NCI-H748 (cell line): ENCODE measurements at regions not wholly inside any gene's neighbourhood (a gene's known extent, or its start where the extent isn't known, plus 50 kb on each side); places are given as distances from the start of the nearest gene placed in this dataset.

Source experiments
- DNase-seq: peaks from one replicate; lab custom pipeline; 2025; ENCODE audit not compliant: unreplicated experiment; lab: John Stamatoyannopoulos, UW

DNA sequence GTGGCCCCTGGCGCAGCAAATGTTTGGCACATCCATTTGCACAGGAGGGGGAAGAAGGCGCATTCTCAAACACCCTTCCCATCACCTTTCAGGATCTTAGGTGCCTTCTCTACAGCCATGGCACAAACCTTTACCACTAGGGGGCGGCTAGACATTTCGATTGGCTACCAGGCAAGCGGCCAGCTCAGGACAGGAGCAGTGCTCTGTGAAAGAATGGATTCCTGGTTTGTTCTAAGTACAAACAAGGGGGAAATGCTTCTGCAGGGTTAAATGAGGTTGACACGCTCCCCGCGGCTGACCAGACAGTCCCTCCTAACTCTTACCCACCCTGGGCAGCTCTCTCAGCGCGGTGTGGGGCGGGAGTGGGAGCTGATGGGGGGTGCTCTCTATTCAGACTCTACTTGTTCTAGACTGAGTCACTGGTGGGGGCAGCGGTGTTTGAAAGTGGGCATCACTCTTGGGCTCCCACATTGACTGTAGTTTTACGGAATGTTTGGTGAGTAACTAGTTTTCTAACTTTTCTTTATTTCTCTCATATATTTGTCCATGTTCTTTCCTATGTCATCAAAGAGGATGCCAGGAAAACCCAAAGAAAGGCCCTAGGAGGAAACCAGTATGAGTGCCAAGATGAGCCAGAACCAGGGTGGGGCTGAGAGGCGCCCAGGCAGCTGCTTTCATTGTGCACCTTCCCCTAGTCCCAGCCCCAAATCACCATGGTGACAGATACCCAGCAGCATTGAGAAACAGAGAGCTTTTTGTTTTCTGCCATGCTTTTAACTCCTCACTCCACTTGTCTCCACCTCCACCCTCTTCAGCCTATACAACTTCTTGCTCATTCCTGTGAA, 61.4 kb upstream of the GPR158 start:
- DNase-seq = peak; percentile 90

- no peak for DNase-seq
Measured at GRCh38 chr10:25114036-25114411, 60.8 kb upstream of the GPR158 start.

GRCh38 chr10:25117757-25118156, 57.0 kb upstream of the GPR158 start:
- no peak for DNase-seq

DNA sequence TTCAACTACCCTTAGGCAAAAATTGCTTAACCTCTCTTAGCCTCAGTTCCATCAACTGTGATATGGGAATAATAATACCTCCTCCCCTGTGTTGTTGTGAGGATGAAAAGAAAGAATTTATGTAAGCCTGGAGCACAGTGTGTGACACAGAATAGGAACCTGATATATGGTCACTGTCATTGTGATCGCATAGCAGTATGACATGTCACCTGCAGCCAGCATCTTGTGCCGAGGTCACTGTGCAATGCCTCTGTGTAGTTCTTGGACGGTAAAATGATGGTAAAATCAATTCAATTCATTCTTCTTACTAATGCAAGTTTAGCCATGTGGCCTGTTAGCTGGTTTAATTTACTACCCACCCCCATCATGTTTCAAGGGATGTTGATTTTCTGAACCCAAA, 54.6 kb upstream of the GPR158 start:
- no peak for DNase-seq
